ENCODE measurements at regions not wholly inside any gene's neighbourhood (a gene's known extent, or its start where the extent isn't known, plus 50 kb on each side); places are given as distances from the start of the nearest gene placed in this dataset.

DNA sequence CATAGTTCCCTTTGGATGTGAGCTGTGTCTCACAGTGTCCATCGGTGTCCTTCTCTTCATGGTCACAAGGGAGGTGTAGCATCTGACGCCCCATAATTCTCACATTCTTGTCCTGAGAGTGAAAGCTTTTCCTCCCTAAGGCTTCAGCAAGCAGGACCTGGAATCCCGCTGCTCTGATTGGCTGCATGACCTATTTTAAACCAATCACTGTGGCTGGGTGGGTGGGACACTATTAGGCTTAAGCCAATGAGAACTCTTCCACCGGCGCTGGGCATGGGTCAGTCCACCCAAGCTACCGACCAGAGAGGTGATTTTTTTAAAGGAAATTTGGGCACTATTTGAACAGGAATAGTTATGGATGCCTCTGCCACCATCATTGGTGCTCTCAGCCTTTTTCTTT lies 385.9 kb downstream of the MFSD1 start:
- WGBS, 2 donors (ENCODE audit: extremely low coverage in 2 of 2, insufficient read length in 2 of 2, insufficient replicate concordance in 1 of 2): no CpG with 5 or more reads among the region's 6 CpGs
- Histone ChIP-seq H3K4ac (ENCODE audit: low read length) (no peak overlapping the region), H3K4me3 (ENCODE audit: low read length in 2 of 2) (no peak overlapping the region), H3K27me3 (ENCODE audit: control insufficient read depth in 3 of 3, insufficient read depth in 3 of 3, low read depth in 1 of 3, low read length in 3 of 3) (no peaks in the 10 kb centered on the region), H2BK120ac (ENCODE audit: low read depth, low read length) (no peak overlapping the region), H3K9me3 (replicated peaks in 1 of 2; ENCODE audit: control insufficient read depth in 2 of 2, insufficient read depth in 1 of 2, low read depth in 1 of 2, low read length in 2 of 2) (no peaks in the 10 kb centered on the region), H3K4me2 (ENCODE audit: insufficient read depth, low read length, poor library complexity, severe bottlenecking) (no peak overlapping the region), H3K14ac (ENCODE audit: low read length) (no peak overlapping the region), H2AFZ (ENCODE audit: low read length) (peak overlapping the region; percentile 7), H4K91ac (ENCODE audit: low read depth, low read length, poor library complexity) (no peak overlapping the region), H3K27ac (replicated peaks; ENCODE audit: low read length) (no peak overlapping the region), H2BK15ac (ENCODE audit: low read length) (no peak overlapping the region), H2BK12ac (ENCODE audit: low read length) (no peak overlapping the region), H3K36me3 (replicated peaks in 1 of 2; ENCODE audit: control insufficient read depth in 2 of 2, insufficient read depth in 2 of 2, low read length in 2 of 2) (no peaks in the 10 kb centered on the region), H4K8ac (ENCODE audit: low read depth, low read length) (no peak overlapping the region), H3K79me1 (ENCODE audit: low read depth, low read length) (no peaks in the 10 kb centered on the region), H3K18ac (ENCODE audit: low read length) (no peak overlapping the region), H3K4me1 (ENCODE audit: control insufficient read depth in 2 of 2, insufficient read depth in 1 of 2, low read depth in 1 of 2, low read length in 2 of 2) (no peaks in the 10 kb centered on the region), H2AK5ac (ENCODE audit: low read depth, low read length) (no peak overlapping the region), H2BK5ac (ENCODE audit: low read length) (no peak overlapping the region), H3K9ac (ENCODE audit: low read depth, low read length, poor library complexity) (no peak overlapping the region), H3K23ac (ENCODE audit: low read depth, low read length, poor library complexity) (peak overlapping the region; percentile 62)
- DNase-seq (ENCODE audit: low spot score): no peak

DNA sequence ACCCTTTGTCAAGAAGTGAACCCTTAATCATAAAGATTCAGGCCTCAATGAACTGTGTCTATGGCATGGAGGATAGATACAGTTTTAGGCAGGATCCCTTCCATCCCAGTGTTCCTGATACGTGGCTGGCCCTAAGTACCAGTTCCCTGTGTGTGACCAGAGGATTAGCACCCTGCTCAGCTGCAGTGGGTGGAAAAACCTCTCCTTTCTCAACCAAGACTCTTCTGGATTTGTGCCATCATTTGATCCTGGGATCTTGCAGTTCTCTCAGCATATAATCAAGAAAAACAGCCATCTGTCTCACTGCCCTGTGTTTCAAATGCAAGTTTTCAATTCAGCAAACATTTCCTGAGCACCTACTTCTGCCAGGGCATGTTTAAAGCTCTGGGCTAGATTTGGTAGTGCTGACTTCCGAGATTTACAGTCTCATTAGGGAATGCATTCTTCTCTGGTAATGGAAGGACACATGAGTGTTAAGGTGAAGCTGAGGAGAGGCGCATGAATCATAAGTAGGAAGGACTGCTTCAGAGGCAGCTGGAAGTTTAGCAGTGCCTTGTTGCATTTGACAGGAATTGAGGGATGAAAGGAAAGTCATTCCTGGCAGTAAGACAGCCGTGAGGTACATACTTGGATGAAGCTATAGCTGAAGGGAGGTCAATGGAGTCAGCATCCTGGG lies 388.3 kb downstream of the MFSD1 start:
- Histone ChIP-seq H3K27ac (replicated peaks; ENCODE audit: low read length) (no peak overlapping the region), H3K27me3 (ENCODE audit: control insufficient read depth in 3 of 3, insufficient read depth in 3 of 3, low read depth in 1 of 3, low read length in 3 of 3) (no peaks in the 10 kb centered on the region), H3K79me1 (ENCODE audit: low read depth, low read length) (no peaks in the 10 kb centered on the region), H2BK5ac (ENCODE audit: low read length) (no peak overlapping the region), H2BK12ac (ENCODE audit: low read length) (no peak overlapping the region), H4K8ac (ENCODE audit: low read depth, low read length) (no peak overlapping the region), H3K14ac (ENCODE audit: low read length) (no peak overlapping the region), H4K91ac (ENCODE audit: low read depth, low read length, poor library complexity) (no peak overlapping the region), H3K9ac (ENCODE audit: low read depth, low read length, poor library complexity) (no peak overlapping the region), H2AK5ac (ENCODE audit: low read depth, low read length) (no peak overlapping the region), H2BK15ac (ENCODE audit: low read length) (no peak overlapping the region), H3K9me3 (replicated peaks in 1 of 2; ENCODE audit: control insufficient read depth in 2 of 2, insufficient read depth in 1 of 2, low read depth in 1 of 2, low read length in 2 of 2) (no peaks in the 10 kb centered on the region), H3K4ac (ENCODE audit: low read length) (no peak overlapping the region), H3K4me3 (ENCODE audit: low read length in 2 of 2) (no peak overlapping the region), H2BK120ac (ENCODE audit: low read depth, low read length) (no peak overlapping the region), H3K4me1 (ENCODE audit: control insufficient read depth in 2 of 2, insufficient read depth in 1 of 2, low read depth in 1 of 2, low read length in 2 of 2) (no peaks in the 10 kb centered on the region), H3K18ac (ENCODE audit: low read length) (no peak overlapping the region), H2AFZ (ENCODE audit: low read length) (no peak overlapping the region), H3K36me3 (replicated peaks in 1 of 2; ENCODE audit: control insufficient read depth in 2 of 2, insufficient read depth in 2 of 2, low read length in 2 of 2) (no peaks in the 10 kb centered on the region), H3K4me2 (ENCODE audit: insufficient read depth, low read length, poor library complexity, severe bottlenecking) (no peak overlapping the region), H3K23ac (ENCODE audit: low read depth, low read length, poor library complexity) (no peak overlapping the region)
- WGBS, 2 donors (ENCODE audit: extremely low coverage in 2 of 2, insufficient read length in 2 of 2, insufficient replicate concordance in 1 of 2): no CpG with 5 or more reads among the region's 4 CpGs
- DNase-seq (ENCODE audit: low spot score): no peak

DNA sequence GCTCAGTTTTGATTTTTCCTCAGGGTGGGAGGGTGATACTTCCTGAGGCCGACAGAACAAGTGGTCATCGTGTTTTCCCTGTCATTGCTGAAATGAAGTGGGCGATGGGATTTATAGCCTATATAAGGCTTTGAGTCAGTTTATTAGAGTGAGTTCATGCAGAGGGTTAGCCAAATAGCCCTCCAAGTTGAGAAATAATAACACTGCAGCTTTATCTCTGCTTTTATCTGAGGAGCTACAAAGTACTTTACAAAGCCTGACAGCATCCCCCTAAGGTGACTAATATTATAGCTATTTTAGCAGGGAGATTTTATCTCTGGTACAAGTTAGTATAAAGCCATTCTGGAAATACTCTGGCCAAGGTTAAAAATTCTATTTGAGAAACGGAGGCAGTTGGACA lies 389.6 kb downstream of the MFSD1 start:
- H3K9me3 ChIP-seq (replicated peaks in 1 of 2; ENCODE audit: control insufficient read depth in 2 of 2, insufficient read depth in 1 of 2, low read depth in 1 of 2, low read length in 2 of 2): no peaks in the 10 kb centered on the region
- H3K14ac ChIP-seq (ENCODE audit: low read length): no peak overlapping the region
- H3K23ac ChIP-seq (ENCODE audit: low read depth, low read length, poor library complexity): no peak overlapping the region
- H3K27me3 ChIP-seq (ENCODE audit: control insufficient read depth in 3 of 3, insufficient read depth in 3 of 3, low read depth in 1 of 3, low read length in 3 of 3): no peaks in the 10 kb centered on the region
- H4K8ac ChIP-seq (ENCODE audit: low read depth, low read length): no peak overlapping the region
- no peak overlapping the region for H2AFZ ChIP-seq (ENCODE audit: low read length)
- no peak overlapping the region for H4K91ac ChIP-seq (ENCODE audit: low read depth, low read length, poor library complexity)
- no peaks in the 10 kb centered on the region for H3K4me1 ChIP-seq (ENCODE audit: control insufficient read depth in 2 of 2, insufficient read depth in 1 of 2, low read depth in 1 of 2, low read length in 2 of 2)
- H3K4me2 ChIP-seq (ENCODE audit: insufficient read depth, low read length, poor library complexity, severe bottlenecking): no peak overlapping the region
- H3K9ac ChIP-seq (ENCODE audit: low read depth, low read length, poor library complexity): no peak overlapping the region
- H3K27ac ChIP-seq (replicated peaks; ENCODE audit: low read length): no peak overlapping the region
- H2BK120ac ChIP-seq (ENCODE audit: low read depth, low read length): no peak overlapping the region
- H2BK5ac ChIP-seq (ENCODE audit: low read length): no peak overlapping the region
- no peaks in the 10 kb centered on the region for H3K79me1 ChIP-seq (ENCODE audit: low read depth, low read length)
- no peak overlapping the region for H3K18ac ChIP-seq (ENCODE audit: low read length)
- H2AK5ac ChIP-seq (ENCODE audit: low read depth, low read length): no peak overlapping the region
- no peak overlapping the region for H2BK15ac ChIP-seq (ENCODE audit: low read length)
- no peak overlapping the region for H3K4ac ChIP-seq (ENCODE audit: low read length)
- DNase-seq (ENCODE audit: low spot score): no peak
- no peak overlapping the region for H3K4me3 ChIP-seq (ENCODE audit: low read length in 2 of 2)
- no peaks in the 10 kb centered on the region for H3K36me3 ChIP-seq (replicated peaks in 1 of 2; ENCODE audit: control insufficient read depth in 2 of 2, insufficient read depth in 2 of 2, low read length in 2 of 2)
- no peak overlapping the region for H2BK12ac ChIP-seq (ENCODE audit: low read length)
- no CpG with 5 or more reads among the region's 4 CpGs for WGBS, 2 donors (ENCODE audit: extremely low coverage in 2 of 2, insufficient read length in 2 of 2, insufficient replicate concordance in 1 of 2)

DNA sequence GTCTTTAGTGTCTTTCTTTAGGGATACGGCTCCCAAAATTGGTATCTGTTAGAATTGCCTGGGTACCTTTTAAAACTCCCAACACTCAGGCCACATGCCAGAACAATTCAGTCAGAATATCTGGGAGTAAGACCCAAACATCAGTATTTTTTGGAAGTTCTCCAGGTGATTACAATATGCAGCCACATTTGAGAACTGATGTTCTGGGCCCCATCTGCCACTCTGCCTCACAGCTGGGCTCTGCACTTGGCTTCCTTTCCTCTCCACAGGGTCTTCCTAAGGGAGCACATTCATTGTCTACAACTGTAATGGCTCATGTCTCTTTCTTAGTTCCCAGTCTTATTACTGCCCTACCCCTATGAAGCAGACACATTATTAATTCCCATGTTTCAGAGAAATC lies 394.5 kb downstream of the MFSD1 start:
- H2BK12ac ChIP-seq (ENCODE audit: low read length): no peak overlapping the region
- H2AFZ ChIP-seq (ENCODE audit: low read length): no peak overlapping the region
- H3K27ac ChIP-seq (replicated peaks; ENCODE audit: low read length): no peak overlapping the region
- no peak overlapping the region for H2BK120ac ChIP-seq (ENCODE audit: low read depth, low read length)
- WGBS, 2 donors (ENCODE audit: extremely low coverage in 2 of 2, insufficient read length in 2 of 2, insufficient replicate concordance in 1 of 2): no CpG with 5 or more reads among the region's 1 CpG
- H3K9ac ChIP-seq (ENCODE audit: low read depth, low read length, poor library complexity): no peak overlapping the region
- H3K79me1 ChIP-seq (ENCODE audit: low read depth, low read length): no peaks in the 10 kb centered on the region
- no peak overlapping the region for H3K4me3 ChIP-seq (ENCODE audit: low read length in 2 of 2)
- no peak overlapping the region for H3K23ac ChIP-seq (ENCODE audit: low read depth, low read length, poor library complexity)
- H2BK15ac ChIP-seq (ENCODE audit: low read length): no peak overlapping the region
- no peak overlapping the region for H3K18ac ChIP-seq (ENCODE audit: low read length)
- no peak overlapping the region for H4K91ac ChIP-seq (ENCODE audit: low read depth, low read length, poor library complexity)
- no peaks in the 10 kb centered on the region for H3K9me3 ChIP-seq (replicated peaks in 1 of 2; ENCODE audit: control insufficient read depth in 2 of 2, insufficient read depth in 1 of 2, low read depth in 1 of 2, low read length in 2 of 2)
- no peak for DNase-seq (ENCODE audit: low spot score)
- H2AK5ac ChIP-seq (ENCODE audit: low read depth, low read length): no peak overlapping the region
- H3K4me1 ChIP-seq (ENCODE audit: control insufficient read depth in 2 of 2, insufficient read depth in 1 of 2, low read depth in 1 of 2, low read length in 2 of 2): no peaks in the 10 kb centered on the region
- no peak overlapping the region for H3K14ac ChIP-seq (ENCODE audit: low read length)
- no peaks in the 10 kb centered on the region for H3K27me3 ChIP-seq (ENCODE audit: control insufficient read depth in 3 of 3, insufficient read depth in 3 of 3, low read depth in 1 of 3, low read length in 3 of 3)
- H3K4ac ChIP-seq (ENCODE audit: low read length): no peak overlapping the region
- no peak overlapping the region for H3K4me2 ChIP-seq (ENCODE audit: insufficient read depth, low read length, poor library complexity, severe bottlenecking)
- H2BK5ac ChIP-seq (ENCODE audit: low read length): no peak overlapping the region
- H3K36me3 ChIP-seq (replicated peaks in 1 of 2; ENCODE audit: control insufficient read depth in 2 of 2, insufficient read depth in 2 of 2, low read length in 2 of 2): no peaks in the 10 kb centered on the region
- no peak overlapping the region for H4K8ac ChIP-seq (ENCODE audit: low read depth, low read length)

Measured in neuronal stem cell (in vitro differentiated cells).